HUES64 (cell line): ENCODE measurements at regions not wholly inside any gene's neighbourhood (a gene's known extent, or its start where the extent isn't known, plus 50 kb on each side); places are given as distances from the start of the nearest gene placed in this dataset.

Experiments used
- H3K27ac ChIP-seq: 2 replicates; pipeline ENCODE4 v1.7.0; 2013; ENCODE audit warnings: low read depth, low read length, inconsistent platforms
- H3K27me3 ChIP-seq: 2 replicates; pipeline ENCODE4 v1.6.1; 2013; ENCODE audit warnings: mild to moderate bottlenecking, low read length; ENCODE audit not compliant: insufficient read depth
- H3K36me3 ChIP-seq: 2 replicates; pipeline ENCODE4 v1.6.1; 2013; ENCODE audit warnings: mild to moderate bottlenecking, low read length; ENCODE audit not compliant: insufficient read depth
- H3K4me1 ChIP-seq: 2 replicates; pipeline ENCODE4 v1.6.1; 2013; ENCODE audit warnings: mild to moderate bottlenecking, low read length, moderate library complexity; ENCODE audit not compliant: insufficient read depth
- H3K4me3 ChIP-seq: 2 replicates; pipeline ENCODE4 v1.5.1; 2013; ENCODE audit warnings: mild to moderate bottlenecking, low read length, moderate library complexity
- H3K9ac ChIP-seq: 2 replicates; pipeline ENCODE4 v1.6.1; 2013; ENCODE audit warnings: mild to moderate bottlenecking, low read depth, low read length
- H3K9me3 ChIP-seq: 2 replicates; pipeline ENCODE4 v1.6.1; 2013; ENCODE audit warnings: low read depth, low read length; ENCODE audit not compliant: insufficient read depth
- WGBS: fragments of 150-250, 120-280 bp; methylation state at CpG from one replicate; pipeline ENCODE4 v1.1.7; 2013; ENCODE audit warnings: missing lambda C conversion rate; 5-methylcytosine and 5-hydroxymethylcytosine counted together

DNA sequence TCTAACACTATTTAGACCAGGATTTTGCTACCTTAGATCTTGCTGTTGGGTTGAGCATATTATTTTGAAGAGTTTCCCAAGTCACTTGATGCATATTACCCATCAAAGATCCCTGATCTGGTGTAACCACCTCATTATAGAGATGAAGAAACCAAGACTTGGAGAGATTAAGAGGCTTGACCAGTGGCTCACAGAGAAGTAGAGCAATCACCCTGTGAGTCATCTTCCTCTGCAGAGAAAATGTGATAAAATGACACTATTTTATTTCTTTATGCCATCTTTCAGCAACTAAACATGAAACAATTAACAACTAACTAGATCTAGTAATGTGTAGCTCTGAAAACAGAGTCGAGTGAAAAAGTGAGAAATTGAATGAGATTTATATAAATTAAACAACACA is 76.1 kb downstream of the KIF4B start:
- WGBS, result no CpG with 5 or more reads among the region's 1 CpG
- Histone ChIP-seq H3K36me3 (no peaks in the 10 kb centered on the region), H3K27me3 (no peaks in the 10 kb centered on the region), H3K4me1 (no peaks in the 10 kb centered on the region), H3K4me3 (no peak overlapping the region), H3K27ac (no peak overlapping the region), H3K9ac (no peak overlapping the region), H3K9me3 (no peaks in the 10 kb centered on the region)

DNA sequence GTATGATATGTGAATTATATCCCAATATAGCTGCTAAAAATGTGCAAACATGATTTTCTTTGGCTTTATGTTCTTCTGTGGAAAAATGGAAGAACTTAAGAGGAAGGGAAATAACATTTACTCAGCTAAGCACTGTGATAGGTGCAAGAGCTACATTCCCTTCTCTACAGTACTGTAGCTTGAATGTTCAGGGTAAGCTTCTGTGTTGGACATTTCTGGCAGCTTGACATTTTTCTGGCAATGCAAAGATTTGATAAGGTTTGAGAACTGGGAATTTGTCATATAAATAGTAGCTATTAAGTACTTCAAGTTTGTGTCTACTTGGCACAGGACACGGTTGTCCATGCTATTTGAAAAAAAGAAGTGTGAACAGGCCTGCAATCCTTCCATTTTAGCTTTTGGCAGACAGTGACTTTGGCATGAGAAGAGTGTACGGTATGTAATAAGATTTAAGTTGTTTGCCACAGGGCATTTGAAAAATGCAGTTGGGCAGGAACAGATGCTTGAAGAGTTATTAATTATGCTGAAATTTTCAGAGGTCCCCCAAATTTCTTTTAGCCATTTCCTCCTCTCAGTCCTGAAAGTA is 77.6 kb downstream of the KIF4B start:
- Histone ChIP-seq H3K4me3 (no peak overlapping the region), H3K27ac (no peak overlapping the region), H3K9ac (no peak overlapping the region), H3K9me3 (no peaks in the 10 kb centered on the region), H3K4me1 (no peaks in the 10 kb centered on the region), H3K36me3 (no peaks in the 10 kb centered on the region), H3K27me3 (no peaks in the 10 kb centered on the region)
- 91% methylated on average over 2 of the region's 2 CpGs for WGBS

DNA sequence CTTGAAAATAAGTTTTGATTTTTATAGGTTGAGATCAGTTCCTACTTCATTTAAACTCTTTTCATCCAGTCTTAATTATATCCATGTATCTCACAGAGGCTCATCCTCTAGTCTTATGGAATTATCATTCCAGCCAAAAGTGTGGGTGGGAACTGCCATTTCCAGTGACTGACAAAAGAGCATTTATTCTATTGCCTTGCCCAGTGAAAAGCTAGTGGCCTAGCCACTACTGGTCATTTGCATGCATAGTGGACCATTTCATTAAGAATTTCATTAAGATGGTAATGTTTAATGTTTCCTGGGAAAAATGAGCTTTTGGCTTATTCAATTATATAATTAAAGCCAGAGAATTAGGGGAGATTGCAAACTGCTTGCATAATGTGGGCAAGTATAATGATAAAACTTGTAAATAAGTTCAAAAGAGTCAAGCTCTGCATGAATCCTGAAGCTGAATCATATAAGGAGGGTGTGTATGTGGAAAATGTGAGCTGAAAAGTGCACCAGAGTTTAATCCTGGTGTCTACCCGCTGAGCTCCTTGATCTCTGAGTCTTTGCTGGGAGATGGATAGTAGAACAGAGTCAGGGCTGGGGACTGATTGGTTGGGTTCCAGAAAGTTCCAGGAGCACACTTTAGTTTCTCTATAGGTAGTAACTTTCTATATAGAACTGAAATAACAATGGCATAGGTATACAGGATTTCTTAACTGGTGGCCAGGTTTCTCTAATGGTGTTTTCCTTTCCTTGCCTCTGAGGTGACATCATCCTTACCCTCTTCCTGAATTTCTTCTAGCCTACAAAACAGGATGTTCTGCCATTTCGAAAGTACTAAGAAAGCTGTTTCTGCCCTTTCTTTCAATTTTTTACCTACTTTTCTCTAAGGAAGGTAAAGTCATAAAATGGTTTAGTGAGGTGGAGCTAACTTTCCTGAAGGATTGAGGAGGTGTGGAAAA is 78.5 kb downstream of the KIF4B start:
- H3K4me1 ChIP-seq, result no peaks in the 10 kb centered on the region
- WGBS, result 92% methylated on average over 2 of the region's 2 CpGs
- H3K27ac ChIP-seq, result no peak overlapping the region
- H3K9ac ChIP-seq, result no peak overlapping the region
- H3K9me3 ChIP-seq, result no peaks in the 10 kb centered on the region
- H3K4me3 ChIP-seq, result no peak overlapping the region
- no peaks in the 10 kb centered on the region for H3K36me3 ChIP-seq
- H3K27me3 ChIP-seq, result no peaks in the 10 kb centered on the region

DNA sequence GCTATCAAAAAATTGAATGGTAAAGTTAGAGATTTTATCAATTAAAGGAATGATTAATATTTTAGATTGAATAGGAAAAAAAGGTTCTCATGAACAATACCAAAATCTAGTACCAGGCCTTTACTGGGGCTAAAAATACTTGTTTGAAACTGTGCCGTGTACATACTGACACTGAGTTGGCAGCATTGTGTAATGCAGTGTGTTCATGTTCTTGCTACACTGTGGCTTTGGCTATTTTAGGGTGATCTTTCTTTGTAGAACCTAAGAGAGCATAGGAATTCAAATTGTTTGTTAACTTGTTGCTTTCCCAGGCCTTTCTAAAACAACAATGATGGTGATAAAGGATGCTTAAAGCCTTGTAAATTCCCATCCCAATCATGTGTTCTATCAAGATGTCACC is 80.9 kb downstream of the KIF4B start:
- H3K27ac ChIP-seq, result no peak overlapping the region
- no peaks in the 10 kb centered on the region for H3K4me1 ChIP-seq
- H3K4me3 ChIP-seq, result no peak overlapping the region
- WGBS, result 96% methylated on average over 1 of the region's 1 CpG
- H3K27me3 ChIP-seq, result no peaks in the 10 kb centered on the region
- H3K36me3 ChIP-seq, result no peaks in the 10 kb centered on the region
- no peak overlapping the region for H3K9ac ChIP-seq
- no peaks in the 10 kb centered on the region for H3K9me3 ChIP-seq

DNA sequence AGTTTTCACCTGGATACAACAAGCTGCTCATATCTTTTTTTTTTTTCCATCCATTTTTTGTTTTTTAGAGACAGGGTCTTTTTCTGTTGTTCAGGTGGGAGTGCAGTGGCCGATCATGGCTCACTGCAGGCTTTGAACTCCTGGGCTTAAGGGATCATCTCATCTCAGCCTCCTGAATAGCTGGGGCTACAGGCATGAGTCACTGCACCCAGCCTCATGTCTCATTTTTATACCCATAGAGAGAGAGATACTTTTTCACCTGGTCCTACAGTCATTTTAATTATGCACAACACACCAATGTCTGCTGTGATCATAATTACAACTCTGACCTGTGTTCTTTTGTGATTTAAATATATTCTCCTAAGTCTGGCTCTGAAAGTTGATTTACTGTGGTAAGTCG is 84.4 kb downstream of the KIF4B start:
- Histone ChIP-seq H3K9ac (no peak overlapping the region), H3K9me3 (no peaks in the 10 kb centered on the region), H3K4me3 (no peak overlapping the region), H3K36me3 (no peaks in the 10 kb centered on the region), H3K4me1 (no peaks in the 10 kb centered on the region), H3K27ac (no peak overlapping the region), H3K27me3 (no peaks in the 10 kb centered on the region)
- 88% methylated on average over 2 of the region's 2 CpGs for WGBS

DNA sequence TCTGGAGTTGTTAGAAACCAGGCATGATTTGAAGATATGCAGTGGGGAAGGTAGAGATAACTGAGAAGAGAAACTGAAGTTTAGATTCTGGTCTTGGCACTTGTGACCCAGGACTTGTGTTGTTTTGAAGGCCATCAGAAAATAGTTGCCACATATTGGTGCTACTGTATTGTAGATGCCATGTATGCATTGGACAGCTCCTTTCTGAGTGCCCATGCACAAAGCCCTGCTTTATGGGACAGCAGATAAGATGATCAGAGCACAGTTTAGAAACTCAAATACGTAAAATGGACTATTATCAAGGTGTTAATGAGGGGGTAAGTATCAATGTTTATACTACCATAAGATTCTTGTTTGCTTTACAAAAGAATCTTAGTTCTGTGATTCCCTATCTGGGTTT is 84.9 kb downstream of the KIF4B start:
- H3K9me3 ChIP-seq, result no peaks in the 10 kb centered on the region
- H3K27ac ChIP-seq, result no peak overlapping the region
- no peaks in the 10 kb centered on the region for H3K4me1 ChIP-seq
- H3K36me3 ChIP-seq, result no peaks in the 10 kb centered on the region
- H3K4me3 ChIP-seq, result no peak overlapping the region
- WGBS, result 43% methylated on average over 1 of the region's 1 CpG
- no peak overlapping the region for H3K9ac ChIP-seq
- H3K27me3 ChIP-seq, result no peaks in the 10 kb centered on the region

DNA sequence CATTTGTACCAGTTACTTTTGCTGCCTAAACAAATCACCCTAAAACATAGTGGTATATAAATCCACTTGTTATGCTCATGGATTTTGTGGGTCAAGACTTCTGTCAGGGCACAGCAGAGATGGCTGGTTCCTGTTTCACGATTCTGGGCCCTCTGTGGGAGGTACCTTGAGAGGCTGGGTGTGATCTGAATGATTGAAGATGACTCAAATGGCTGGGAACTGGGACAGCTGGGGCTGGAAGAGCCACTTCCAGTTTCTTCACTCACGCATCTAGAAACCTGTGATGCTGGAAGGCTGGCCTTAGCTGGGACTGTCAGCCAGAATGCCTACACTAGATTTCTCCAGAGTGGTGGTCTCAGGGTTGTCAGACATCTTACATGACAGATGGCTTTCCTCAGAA is 88.1 kb downstream of the KIF4B start:
- no peaks in the 10 kb centered on the region for H3K27me3 ChIP-seq
- 77% methylated on average over 2 of the region's 2 CpGs for WGBS

DNA sequence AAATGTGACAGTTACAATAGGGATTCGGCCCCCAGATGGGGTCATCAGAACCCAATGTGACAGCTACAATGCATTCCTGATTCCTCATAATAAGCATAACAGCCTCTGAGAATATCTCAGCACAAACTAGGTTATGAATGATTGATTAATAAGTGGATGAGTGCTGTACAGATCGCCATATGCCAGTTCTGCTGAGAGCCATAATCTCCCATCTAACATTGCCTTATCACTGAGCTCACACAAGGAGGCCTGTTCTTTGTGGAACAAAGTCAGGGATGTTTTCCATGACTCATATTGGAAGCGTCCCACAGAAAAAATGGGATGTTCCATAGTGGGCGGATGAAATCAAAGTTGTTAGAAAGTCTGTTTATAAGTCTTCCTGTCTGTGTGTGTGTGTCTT is 89.6 kb downstream of the KIF4B start:
- Histone ChIP-seq H3K9ac (no peak overlapping the region), H3K27ac (no peak overlapping the region), H3K36me3 (no peaks in the 10 kb centered on the region), H3K4me1 (no peaks in the 10 kb centered on the region), H3K27me3 (no peaks in the 10 kb centered on the region), H3K4me3 (no peak overlapping the region), H3K9me3 (no peaks in the 10 kb centered on the region)
- 88% methylated on average over 3 of the region's 4 CpGs for WGBS

More for the DNA sequence above, 88.1 kb downstream of the KIF4B start:
- no peak overlapping the region for H3K27ac ChIP-seq
- no peaks in the 10 kb centered on the region for H3K36me3 ChIP-seq
- H3K9ac ChIP-seq, result no peak overlapping the region
- H3K9me3 ChIP-seq, result no peaks in the 10 kb centered on the region
- H3K4me3 ChIP-seq, result no peak overlapping the region
- no peaks in the 10 kb centered on the region for H3K4me1 ChIP-seq

DNA sequence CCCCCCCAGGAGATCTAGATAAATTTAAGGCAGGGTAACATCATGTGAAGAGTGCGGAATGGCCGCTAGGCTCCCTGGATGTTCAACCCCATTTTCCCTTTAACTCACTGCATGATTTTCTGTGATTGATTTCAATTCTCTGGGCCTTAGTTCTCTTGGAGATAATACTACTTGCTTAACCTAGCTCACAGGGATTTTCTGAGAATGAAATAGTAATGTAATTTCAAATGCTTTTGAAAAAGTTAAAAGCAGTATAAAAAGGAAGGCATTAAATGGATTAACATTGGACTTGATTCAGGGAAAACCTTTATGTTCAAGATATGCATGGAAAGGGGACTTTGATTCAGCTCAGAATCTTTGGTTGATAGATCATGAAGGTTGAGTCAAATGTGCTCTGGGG is 90.9 kb downstream of the KIF4B start:
- 100% methylated on average over 2 of the region's 2 CpGs for WGBS

DNA sequence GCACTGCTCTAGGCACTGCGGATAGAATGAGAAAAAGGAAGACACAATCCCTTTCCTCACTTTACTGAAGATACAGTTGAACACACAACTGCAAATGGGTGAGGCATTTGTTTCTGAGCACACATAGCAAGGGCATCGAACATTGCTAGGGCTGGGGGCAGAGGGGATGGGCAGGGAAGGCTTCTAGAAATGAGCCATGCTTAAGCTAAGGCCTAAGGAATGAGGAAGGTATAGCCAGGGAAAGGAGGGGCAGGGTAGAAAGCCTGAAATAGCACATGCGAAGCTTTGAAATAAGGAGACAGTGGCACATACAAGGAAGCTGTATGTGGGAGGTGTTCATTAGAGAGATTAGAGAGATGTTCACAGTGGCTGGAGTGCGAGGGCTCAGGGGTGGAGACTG is 92.7 kb downstream of the KIF4B start:
- Histone ChIP-seq H3K4me3 (no peak overlapping the region), H3K36me3 (no peaks in the 10 kb centered on the region), H3K9ac (no peak overlapping the region), H3K27ac (no peak overlapping the region), H3K4me1 (no peaks in the 10 kb centered on the region), H3K27me3 (no peaks in the 10 kb centered on the region), H3K9me3 (no peaks in the 10 kb centered on the region)
- WGBS, result 93% methylated on average over 4 of the region's 4 CpGs

More for the DNA sequence above, 90.9 kb downstream of the KIF4B start:
- Histone ChIP-seq H3K4me1 (no peaks in the 10 kb centered on the region), H3K27ac (no peak overlapping the region), H3K9me3 (no peaks in the 10 kb centered on the region), H3K9ac (no peak overlapping the region), H3K36me3 (no peaks in the 10 kb centered on the region), H3K4me3 (no peak overlapping the region), H3K27me3 (no peaks in the 10 kb centered on the region)

DNA sequence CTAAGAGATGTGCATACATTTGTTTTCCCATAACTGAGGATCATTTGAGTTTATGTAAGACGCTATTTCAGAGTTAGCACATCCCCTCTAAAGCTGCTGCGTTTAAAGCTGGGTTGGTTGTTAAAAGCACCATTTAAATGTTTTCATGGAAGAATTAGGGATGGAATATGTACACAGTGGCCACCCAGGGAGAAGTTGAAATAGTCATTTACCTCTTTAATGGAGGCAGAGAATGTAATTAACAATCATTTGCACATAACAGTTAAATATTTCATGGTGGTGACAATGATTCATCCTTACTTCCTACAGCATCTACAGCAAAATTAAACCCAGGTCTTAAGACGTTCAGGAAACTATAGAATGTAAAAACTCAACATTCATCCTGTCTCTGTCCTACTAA is 100.3 kb downstream of the KIF4B start:
- WGBS, result 92% methylated on average over 3 of the region's 3 CpGs
- H3K27ac ChIP-seq, result no peak overlapping the region

More for the DNA sequence above, 100.3 kb downstream of the KIF4B start:
- Histone ChIP-seq H3K9me3 (peaks cover 7% of the 10 kb centered on the region; the same call in 1 of the 2 replicates), H3K36me3 (no peaks in the 10 kb centered on the region), H3K4me3 (no peak overlapping the region), H3K4me1 (no peaks in the 10 kb centered on the region), H3K27me3 (no peaks in the 10 kb centered on the region), H3K9ac (no peak overlapping the region)
